ENCODE measurements at regions not wholly inside any gene's neighbourhood (a gene's known extent, or its start where the extent isn't known, plus 50 kb on each side); places are given as distances from the start of the nearest gene placed in this dataset.
"Not testable (repeated sequence)": the region's sequence is repeated elsewhere in the genome, so short reads cannot be mapped to it uniquely, and the experiment has no call there.

DNA sequence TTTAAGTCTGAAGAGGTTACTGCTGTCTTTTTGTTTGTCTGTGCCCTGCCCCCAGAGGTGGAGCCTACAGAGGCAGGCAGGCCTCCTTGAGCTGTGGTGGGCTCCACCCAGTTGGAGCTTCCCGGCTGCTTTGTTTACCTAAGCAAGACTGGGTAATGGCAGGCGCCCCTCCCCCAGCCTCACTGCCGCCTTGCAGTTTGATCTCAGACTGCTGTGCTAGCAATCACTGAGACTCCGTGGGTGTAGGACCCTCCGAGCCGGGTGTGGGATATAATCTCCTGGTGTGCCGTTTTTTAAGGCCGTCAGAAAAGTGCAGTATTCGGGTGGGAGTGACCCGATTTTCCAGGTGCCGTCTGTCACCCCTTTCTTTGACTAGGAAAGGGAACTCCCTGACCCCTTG is 499.3 kb upstream of the GRAMD2B start:
- TF ChIP-seq ZBTB26, ZNF383 (CRISPR knock-in tag; IDR thresholded peaks at IDR 0.05; ENCODE audit: borderline replicate concordance): not testable (repeated sequence)

Data from HepG2 (cell line).